ENCODE measurements at regions not wholly inside any gene's neighbourhood (a gene's known extent, or its start where the extent isn't known, plus 50 kb on each side); places are given as distances from the start of the nearest gene placed in this dataset.

DNA sequence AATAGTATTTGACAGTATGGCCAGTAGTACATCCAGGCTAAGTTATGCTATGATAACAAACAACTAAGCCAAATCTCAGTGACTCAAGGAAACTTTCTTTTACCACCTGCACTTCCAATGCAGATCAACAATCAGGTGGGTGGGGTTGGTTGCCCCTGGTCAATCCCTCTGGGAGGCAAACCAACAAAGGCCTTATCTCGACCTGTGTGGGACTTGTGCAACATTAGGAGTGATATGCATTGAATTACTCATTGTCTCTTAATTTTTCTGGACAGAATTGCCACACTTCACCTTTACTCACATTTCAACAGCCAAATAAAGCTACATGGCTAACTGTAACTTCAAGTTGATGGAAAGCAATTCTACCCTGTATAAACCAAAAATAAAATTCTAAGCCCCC lies 1049.3 kb upstream of the CDH2 start:
- TF ChIP-seq, protein P1, sequence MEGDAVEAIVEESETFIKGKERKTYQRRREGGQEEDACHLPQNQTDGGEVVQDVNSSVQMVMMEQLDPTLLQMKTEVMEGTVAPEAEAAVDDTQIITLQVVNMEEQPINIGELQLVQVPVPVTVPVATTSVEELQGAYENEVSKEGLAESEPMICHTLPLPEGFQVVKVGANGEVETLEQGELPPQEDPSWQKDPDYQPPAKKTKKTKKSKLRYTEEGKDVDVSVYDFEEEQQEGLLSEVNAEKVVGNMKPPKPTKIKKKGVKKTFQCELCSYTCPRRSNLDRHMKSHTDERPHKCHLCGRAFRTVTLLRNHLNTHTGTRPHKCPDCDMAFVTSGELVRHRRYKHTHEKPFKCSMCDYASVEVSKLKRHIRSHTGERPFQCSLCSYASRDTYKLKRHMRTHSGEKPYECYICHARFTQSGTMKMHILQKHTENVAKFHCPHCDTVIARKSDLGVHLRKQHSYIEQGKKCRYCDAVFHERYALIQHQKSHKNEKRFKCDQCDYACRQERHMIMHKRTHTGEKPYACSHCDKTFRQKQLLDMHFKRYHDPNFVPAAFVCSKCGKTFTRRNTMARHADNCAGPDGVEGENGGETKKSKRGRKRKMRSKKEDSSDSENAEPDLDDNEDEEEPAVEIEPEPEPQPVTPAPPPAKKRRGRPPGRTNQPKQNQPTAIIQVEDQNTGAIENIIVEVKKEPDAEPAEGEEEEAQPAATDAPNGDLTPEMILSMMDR (IDR thresholded peaks at IDR 0.05; ENCODE audit: insufficient read depth, low read length) = no peak
- TF ChIP-seq, protein P2, sequence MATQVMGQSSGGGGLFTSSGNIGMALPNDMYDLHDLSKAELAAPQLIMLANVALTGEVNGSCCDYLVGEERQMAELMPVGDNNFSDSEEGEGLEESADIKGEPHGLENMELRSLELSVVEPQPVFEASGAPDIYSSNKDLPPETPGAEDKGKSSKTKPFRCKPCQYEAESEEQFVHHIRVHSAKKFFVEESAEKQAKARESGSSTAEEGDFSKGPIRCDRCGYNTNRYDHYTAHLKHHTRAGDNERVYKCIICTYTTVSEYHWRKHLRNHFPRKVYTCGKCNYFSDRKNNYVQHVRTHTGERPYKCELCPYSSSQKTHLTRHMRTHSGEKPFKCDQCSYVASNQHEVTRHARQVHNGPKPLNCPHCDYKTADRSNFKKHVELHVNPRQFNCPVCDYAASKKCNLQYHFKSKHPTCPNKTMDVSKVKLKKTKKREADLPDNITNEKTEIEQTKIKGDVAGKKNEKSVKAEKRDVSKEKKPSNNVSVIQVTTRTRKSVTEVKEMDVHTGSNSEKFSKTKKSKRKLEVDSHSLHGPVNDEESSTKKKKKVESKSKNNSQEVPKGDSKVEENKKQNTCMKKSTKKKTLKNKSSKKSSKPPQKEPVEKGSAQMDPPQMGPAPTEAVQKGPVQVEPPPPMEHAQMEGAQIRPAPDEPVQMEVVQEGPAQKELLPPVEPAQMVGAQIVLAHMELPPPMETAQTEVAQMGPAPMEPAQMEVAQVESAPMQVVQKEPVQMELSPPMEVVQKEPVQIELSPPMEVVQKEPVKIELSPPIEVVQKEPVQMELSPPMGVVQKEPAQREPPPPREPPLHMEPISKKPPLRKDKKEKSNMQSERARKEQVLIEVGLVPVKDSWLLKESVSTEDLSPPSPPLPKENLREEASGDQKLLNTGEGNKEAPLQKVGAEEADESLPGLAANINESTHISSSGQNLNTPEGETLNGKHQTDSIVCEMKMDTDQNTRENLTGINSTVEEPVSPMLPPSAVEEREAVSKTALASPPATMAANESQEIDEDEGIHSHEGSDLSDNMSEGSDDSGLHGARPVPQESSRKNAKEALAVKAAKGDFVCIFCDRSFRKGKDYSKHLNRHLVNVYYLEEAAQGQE (IDR thresholded peaks at IDR 0.05; ENCODE audit: insufficient replicate concordance, low read depth) = no peak
- no peak for TF ChIP-seq POLR2AphosphoS5 (IDR thresholded peaks at IDR 0.05; ENCODE audit: low read depth)
- no peak for TF ChIP-seq GABPA (IDR thresholded peaks at IDR 0.05; ENCODE audit: low read depth)
- no peak for TF ChIP-seq SPI1 (IDR thresholded peaks at IDR 0.05; ENCODE audit: borderline replicate concordance, low read depth)
